ENCODE measurements at regions not wholly inside any gene's neighbourhood (a gene's known extent, or its start where the extent isn't known, plus 50 kb on each side); places are given as distances from the start of the nearest gene placed in this dataset.
"Not testable (repeated sequence)": the region's sequence is repeated elsewhere in the genome, so short reads cannot be mapped to it uniquely, and the experiment has no call there.

DNA sequence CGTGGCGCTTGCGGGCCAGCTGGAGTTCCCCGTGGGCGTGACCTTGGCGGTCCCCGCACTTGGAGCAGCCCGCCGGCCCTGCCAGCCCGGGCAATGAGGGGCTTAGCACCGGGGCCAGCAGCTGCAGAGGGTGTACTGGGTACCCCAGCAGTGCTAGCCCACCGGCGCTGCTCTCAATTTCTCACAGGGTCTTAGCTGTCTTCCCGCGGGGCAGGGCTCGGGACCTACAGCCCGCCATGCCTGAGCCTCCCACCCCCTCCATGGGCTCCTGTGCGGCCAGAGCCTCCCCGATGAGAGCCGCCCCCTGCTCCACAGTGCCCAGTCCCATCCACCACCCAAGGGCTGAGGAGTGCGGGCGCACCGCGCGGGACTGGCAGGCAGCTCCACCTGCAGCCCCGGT is 94.0 kb upstream of the NIPBL start:
- TF ChIP-seq, protein P1, sequence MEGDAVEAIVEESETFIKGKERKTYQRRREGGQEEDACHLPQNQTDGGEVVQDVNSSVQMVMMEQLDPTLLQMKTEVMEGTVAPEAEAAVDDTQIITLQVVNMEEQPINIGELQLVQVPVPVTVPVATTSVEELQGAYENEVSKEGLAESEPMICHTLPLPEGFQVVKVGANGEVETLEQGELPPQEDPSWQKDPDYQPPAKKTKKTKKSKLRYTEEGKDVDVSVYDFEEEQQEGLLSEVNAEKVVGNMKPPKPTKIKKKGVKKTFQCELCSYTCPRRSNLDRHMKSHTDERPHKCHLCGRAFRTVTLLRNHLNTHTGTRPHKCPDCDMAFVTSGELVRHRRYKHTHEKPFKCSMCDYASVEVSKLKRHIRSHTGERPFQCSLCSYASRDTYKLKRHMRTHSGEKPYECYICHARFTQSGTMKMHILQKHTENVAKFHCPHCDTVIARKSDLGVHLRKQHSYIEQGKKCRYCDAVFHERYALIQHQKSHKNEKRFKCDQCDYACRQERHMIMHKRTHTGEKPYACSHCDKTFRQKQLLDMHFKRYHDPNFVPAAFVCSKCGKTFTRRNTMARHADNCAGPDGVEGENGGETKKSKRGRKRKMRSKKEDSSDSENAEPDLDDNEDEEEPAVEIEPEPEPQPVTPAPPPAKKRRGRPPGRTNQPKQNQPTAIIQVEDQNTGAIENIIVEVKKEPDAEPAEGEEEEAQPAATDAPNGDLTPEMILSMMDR (IDR thresholded peaks at IDR 0.05), result not testable (repeated sequence)
- TF ChIP-seq POLR2A (IDR thresholded peaks at IDR 0.05), result not testable (repeated sequence)

Data from adrenal gland (tissue), 5 donors.